GM13977 (cell line): ENCODE measurements at regions not wholly inside any gene's neighbourhood (a gene's known extent, or its start where the extent isn't known, plus 50 kb on each side); places are given as distances from the start of the nearest gene placed in this dataset.
"Not testable (repeated sequence)": the region's sequence is repeated elsewhere in the genome, so short reads cannot be mapped to it uniquely, and the experiment has no call there.

Source experiments
- DNase-seq: peaks from one replicate; pipeline ENCODE4 v3.0.0; 2012; ENCODE audit warnings: low spot score
- in situ Hi-C: fragments of 300-500 bp; cut with MboI; formaldehyde crosslinking; loops from one replicate; pipeline ENCODE4 v1.12.0; 2022; ENCODE audit warnings: low sequenced_read_pairs, low pct_unique_long_range_greater_than_20kb, mixed read lengths, inconsistent platforms; ENCODE audit not compliant: unreplicated experiment
- TF ChIP-seq, protein P1 (sequence below): IDR thresholded peaks from 2 replicates; pipeline ENCODE4 v1.5.1; 2012; ENCODE audit warnings: mild to moderate bottlenecking, control low read depth; ENCODE audit not compliant: insufficient read depth; ENCODE audit errors: extremely low read depth, missing control alignments

DNA sequence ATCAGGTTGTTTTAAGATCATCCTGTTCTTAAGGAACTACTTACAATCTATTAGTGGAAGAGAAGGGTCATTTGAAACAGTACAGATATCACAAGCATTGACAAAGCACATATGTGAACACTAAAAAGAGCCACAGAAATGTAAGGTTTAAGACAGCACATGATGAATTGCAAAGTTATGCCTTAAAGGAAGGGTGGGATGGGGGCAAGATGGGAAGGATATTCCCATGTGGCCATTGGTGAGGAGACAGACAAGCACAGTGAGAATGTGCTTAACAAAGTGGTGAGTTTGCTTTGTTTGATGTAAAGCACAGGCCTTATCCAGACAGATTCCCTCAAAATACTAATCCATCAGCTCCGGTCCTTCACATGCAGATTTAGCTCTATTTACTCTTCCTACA lies 151.6 kb upstream of the IVNS1ABP start:
- in situ Hi-C loops = no loop called here
- TF ChIP-seq, protein P1, sequence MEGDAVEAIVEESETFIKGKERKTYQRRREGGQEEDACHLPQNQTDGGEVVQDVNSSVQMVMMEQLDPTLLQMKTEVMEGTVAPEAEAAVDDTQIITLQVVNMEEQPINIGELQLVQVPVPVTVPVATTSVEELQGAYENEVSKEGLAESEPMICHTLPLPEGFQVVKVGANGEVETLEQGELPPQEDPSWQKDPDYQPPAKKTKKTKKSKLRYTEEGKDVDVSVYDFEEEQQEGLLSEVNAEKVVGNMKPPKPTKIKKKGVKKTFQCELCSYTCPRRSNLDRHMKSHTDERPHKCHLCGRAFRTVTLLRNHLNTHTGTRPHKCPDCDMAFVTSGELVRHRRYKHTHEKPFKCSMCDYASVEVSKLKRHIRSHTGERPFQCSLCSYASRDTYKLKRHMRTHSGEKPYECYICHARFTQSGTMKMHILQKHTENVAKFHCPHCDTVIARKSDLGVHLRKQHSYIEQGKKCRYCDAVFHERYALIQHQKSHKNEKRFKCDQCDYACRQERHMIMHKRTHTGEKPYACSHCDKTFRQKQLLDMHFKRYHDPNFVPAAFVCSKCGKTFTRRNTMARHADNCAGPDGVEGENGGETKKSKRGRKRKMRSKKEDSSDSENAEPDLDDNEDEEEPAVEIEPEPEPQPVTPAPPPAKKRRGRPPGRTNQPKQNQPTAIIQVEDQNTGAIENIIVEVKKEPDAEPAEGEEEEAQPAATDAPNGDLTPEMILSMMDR = no peak

DNA sequence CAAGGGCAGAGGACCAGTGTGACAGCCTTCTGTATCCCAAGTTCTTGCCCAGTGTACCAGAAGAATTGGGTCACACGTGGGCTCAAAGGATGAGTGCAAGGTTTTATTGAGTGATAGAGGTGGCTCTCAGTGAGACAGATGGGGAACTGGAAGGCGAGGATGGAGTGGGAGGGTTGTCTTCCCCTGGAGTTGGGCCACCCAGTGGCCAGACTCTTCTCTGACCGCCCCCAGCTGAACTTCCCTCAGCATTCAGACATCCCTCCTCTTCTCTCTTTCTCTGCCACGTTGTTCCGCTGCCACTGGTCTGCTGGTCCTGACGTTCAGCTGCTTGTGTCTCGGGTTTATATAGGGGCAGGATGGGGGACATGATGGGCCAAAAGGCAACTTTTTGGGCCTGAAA lies 150.1 kb upstream of the IVNS1ABP start:
- in situ Hi-C loops = no loop called here
- no peak for DNase-seq
- TF ChIP-seq, protein P1 = no peak

More for the DNA sequence above, 151.6 kb upstream of the IVNS1ABP start:
- no peak for DNase-seq

DNA sequence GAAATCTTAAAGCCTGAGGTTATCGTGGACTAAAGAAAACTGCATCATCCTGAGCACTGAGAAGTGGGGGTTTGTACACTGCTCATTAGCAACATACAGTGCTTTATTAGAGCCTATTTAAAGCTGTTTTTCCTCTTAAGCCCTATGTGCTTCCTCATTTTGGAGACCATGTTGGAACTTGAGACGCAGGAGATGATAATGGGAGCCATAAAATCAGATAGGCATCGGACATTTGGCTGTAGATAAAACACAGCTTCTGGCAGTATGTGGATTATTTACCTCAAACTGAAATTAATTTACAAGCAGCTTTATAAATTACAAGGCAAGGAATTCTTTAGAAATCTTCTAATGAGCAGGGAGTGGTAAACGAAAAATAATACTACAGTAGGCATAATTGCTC lies 147.7 kb upstream of the IVNS1ABP start:
- TF ChIP-seq, protein P1 = no peak
- in situ Hi-C loops = no loop called here
- DNase-seq = no peak

DNA sequence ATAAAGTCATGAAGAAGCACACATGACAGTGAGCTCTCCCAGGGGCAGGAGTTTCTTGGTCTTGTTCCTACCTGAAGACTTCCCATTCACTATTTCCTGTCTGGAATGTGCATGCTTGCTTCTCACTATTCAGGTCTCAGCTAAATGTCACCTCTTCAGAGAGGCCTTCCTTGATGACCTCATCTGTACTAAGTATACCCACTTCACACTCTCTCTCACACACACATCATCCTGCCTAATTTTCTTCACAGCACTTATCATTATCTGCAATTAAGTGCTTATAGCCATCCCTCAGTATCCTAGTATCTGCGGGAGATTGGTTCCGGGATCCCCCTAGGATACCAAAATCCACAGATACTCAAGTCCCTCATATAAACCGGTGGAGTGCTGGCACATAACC lies 146.4 kb upstream of the IVNS1ABP start:
- in situ Hi-C loops = no loop called here
- TF ChIP-seq, protein P1 = no peak
- DNase-seq = no peak

DNA sequence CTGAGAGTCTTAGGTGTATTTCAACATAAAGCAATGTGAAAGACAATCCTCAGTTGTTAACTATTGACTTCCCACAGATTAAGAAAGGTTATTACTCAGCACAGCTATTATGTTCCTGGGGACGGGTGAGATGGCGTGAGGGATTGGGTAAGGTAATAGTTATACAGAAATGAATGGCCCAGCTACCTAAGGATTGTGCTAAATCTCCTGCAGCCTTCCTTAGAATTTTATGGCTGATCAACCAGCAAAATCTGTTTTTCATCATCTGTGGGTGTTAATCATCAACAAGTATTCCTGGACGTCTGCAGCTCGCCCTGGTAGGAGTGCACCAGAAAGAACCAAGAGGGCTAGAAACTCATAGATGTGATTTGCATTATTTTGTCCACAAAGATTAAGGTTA lies 146.0 kb upstream of the IVNS1ABP start:
- TF ChIP-seq, protein P1 = no peak
- in situ Hi-C loops = no loop called here
- DNase-seq = no peak

DNA sequence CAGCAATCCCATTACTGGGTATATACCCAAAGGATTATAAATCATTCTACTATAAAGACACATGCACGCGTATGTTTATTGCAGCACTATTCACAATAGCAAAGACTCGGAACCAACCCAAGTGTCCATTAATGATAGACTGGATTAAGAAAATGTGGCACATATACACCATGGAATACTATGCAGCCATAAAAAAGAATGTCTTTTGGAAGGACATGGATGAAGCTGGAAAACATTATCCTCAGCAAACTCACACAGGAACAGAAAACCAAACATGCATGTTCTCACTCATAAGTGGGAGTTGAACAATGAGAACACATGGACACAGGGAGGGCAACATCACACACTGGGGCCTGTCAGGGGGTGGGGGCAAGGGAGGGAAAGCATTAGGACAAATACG lies 143.7 kb upstream of the IVNS1ABP start:
- DNase-seq, in situ Hi-C loops: not testable (repeated sequence)

DNA sequence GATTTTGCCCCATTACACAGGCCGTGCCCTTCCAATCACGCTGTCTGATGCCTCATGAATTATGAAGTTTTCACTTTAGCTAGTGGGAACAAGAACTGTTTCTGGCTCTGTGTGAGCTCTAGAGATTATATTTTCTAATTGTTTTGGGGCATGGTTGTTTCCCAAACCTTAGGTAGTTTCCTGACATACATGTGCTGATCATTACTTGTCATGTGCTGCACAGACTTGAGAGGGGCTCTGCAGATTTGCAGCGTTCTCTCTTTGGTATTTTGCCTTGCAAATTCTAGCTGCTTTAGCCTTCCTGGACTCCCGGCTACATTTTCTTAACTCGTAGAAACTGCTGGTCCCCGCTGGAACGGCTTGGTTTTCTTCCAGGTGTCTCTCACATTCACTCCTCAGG lies 142.1 kb upstream of the IVNS1ABP start:
- no peak for DNase-seq
- in situ Hi-C loops = no loop called here
- TF ChIP-seq, protein P1 = no peak

DNA sequence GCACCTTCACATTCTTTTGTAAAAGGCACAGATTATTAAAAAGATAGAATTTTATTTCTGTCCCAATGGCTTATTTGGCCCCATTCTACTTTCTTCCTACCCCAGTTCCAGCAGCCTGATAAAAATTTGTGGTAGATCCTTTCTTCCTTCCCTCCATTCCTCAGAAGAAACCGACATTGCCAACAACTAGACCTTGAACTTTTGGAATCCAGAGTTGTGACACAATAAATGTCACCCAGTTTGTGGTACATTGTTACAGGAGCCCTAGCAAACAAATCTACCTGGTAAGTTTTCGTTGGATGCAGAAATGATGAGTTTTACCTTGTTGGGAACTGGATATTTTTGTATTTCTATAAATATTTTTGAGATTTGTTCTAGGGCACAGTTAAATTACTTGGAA lies 141.6 kb upstream of the IVNS1ABP start:
- TF ChIP-seq, protein P1 = no peak
- in situ Hi-C loops = no loop called here
- no peak for DNase-seq
